CD4-positive, CD25-positive, alpha-beta regulatory T cell (primary cell): ENCODE measurements at regions not wholly inside any gene's neighbourhood (a gene's known extent, or its start where the extent isn't known, plus 50 kb on each side); places are given as distances from the start of the nearest gene placed in this dataset.

ENCODE experiments used
- ATAC-seq, 2 donors: fragments of 150-1000 bp; cut with Tn5 transposase; one replicate each; pipeline ENCODE4 v1.10.0; 2021; ENCODE audit warnings: low read depth in 2 of 2, moderate number of reproducible peaks in 2 of 2, moderate library complexity in 1 of 2
- DNase-seq, 3 donors: peaks; one replicate each; pipeline versions ENCODE4 v3.0.0 to v3.0.0-alpha.2; 2012 to 2022; ENCODE audit warnings: mixed read lengths in 1 of 3
- H3K27ac ChIP-seq: one replicate; pipeline ENCODE4 v1.7.0; 2013; ENCODE audit warnings: mild to moderate bottlenecking, low read length; ENCODE audit not compliant: insufficient read depth, poor library complexity, severe bottlenecking
- H3K27me3 ChIP-seq: one replicate; pipeline ENCODE4 v1.7.0; 2013; ENCODE audit warnings: low read length; ENCODE audit not compliant: control insufficient read depth, insufficient read depth
- H3K36me3 ChIP-seq: one replicate; pipeline ENCODE4 v1.7.0; 2013; ENCODE audit warnings: mild to moderate bottlenecking, low read length, moderate library complexity; ENCODE audit not compliant: control insufficient read depth, insufficient read depth
- H3K4me1 ChIP-seq: 2 replicates; pipeline ENCODE4 v1.7.0; 2013; ENCODE audit warnings: mild to moderate bottlenecking, low read length; ENCODE audit not compliant: insufficient read depth, control insufficient read depth, poor library complexity, severe bottlenecking
- H3K4me3 ChIP-seq: one replicate; pipeline ENCODE4 v1.7.0; 2013; ENCODE audit warnings: low read depth, mild to moderate bottlenecking, low read length, moderate library complexity
- H3K9me3 ChIP-seq, 2 experiments: 1 replicate in 1 of 2; 2 replicates in 1 of 2; pipeline ENCODE4 v1.7.0; 2013; ENCODE audit warnings: low read length in 2 of 2, mild to moderate bottlenecking in 1 of 2, moderate library complexity in 1 of 2; ENCODE audit not compliant: control insufficient read depth in 2 of 2
- H3K27ac Mint-ChIP-seq, 3 donors: one replicate each; pipeline ENCODE4 v1.8.0; 2020 to 2022; ENCODE audit warnings: mild to moderate bottlenecking in 3 of 3, mixed read lengths in 3 of 3, moderate library complexity in 2 of 3
- H3K27me3 Mint-ChIP-seq: one replicate; pipeline ENCODE4 v1.8.0; 2022; ENCODE audit warnings: mild to moderate bottlenecking, mixed read lengths
- H3K36me3 Mint-ChIP-seq: one replicate; pipeline ENCODE4 v1.8.0; 2020; ENCODE audit warnings: mixed read lengths
- H3K4me1 Mint-ChIP-seq, 4 donors: one replicate each; pipeline ENCODE4 v1.8.0; 2020 to 2022; ENCODE audit warnings: mixed read lengths in 4 of 4, mild to moderate bottlenecking in 1 of 4
- H3K4me3 Mint-ChIP-seq, 4 donors: one replicate each; pipeline ENCODE4 v1.8.0; 2020 to 2022; ENCODE audit warnings: mild to moderate bottlenecking in 4 of 4, mixed read lengths in 4 of 4, moderate library complexity in 3 of 4
- H3K9me3 Mint-ChIP-seq, 7 donors: one replicate each; pipeline ENCODE4 v1.8.0; 2020 to 2022; ENCODE audit warnings: mixed read lengths in 7 of 7, mild to moderate bottlenecking in 3 of 7, moderate library complexity in 2 of 7

- H3K27me3 ChIP-seq = no peaks in the 10 kb centered on the region
- peaks cover 0 to 3% (median under 1%) of the 10 kb centered on the region in 4 donors for H3K4me1 Mint-ChIP-seq
- H3K36me3 ChIP-seq = peaks cover 77% of the 10 kb centered on the region
- no peak for DNase-seq
- ATAC-seq = no peak
- no peaks in the 10 kb centered on the region for H3K9me3 ChIP-seq
- H3K27ac ChIP-seq = no peak overlapping the region
- H3K27ac Mint-ChIP-seq = no peak overlapping the region
- no peak overlapping the region for H3K4me3 Mint-ChIP-seq
- H3K4me3 ChIP-seq = no peak overlapping the region
- H3K9me3 Mint-ChIP-seq = no peaks in the 10 kb centered on the region
- H3K36me3 Mint-ChIP-seq = peaks cover 57% of the 10 kb centered on the region
- no peaks in the 10 kb centered on the region for H3K27me3 Mint-ChIP-seq
- no peaks in the 10 kb centered on the region for H3K4me1 ChIP-seq
Observed at GRCh38 chr2:159853101-159853500, 55.1 kb upstream of the CD302 start.

DNA sequence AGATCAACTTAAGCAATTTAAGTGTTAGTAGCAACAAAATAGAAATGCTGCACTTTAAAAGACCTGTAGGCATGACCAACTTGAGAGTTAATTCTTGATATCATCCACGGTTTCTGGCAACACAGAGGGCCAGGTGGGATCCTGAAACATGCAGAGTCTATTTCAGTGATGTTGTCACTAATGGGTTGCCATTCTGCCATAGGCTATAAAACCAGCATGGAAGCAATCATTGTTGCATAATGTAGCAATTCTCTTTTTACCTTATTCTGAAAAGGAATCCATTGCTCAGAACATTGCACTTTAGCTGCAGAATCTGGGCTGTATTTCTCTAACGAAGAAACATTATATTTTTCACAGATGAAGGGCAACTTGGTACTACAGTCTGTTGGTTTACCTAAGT, 53.9 kb upstream of the CD302 start:
- Histone ChIP-seq H3K27ac (no peak overlapping the region), H3K27me3 (no peaks in the 10 kb centered on the region), H3K9me3 (no peaks in the 10 kb centered on the region), H3K4me1 (no peaks in the 10 kb centered on the region), H3K36me3 (peaks cover 84% of the 10 kb centered on the region), H3K4me3 (no peak overlapping the region)
- H3K9me3 Mint-ChIP-seq = no peaks in the 10 kb centered on the region
- peaks cover 61% of the 10 kb centered on the region for H3K36me3 Mint-ChIP-seq
- peaks cover 0 to 2% (median 0%) of the 10 kb centered on the region in 4 donors for H3K4me1 Mint-ChIP-seq
- no peaks in the 10 kb centered on the region for H3K27me3 Mint-ChIP-seq
- no peak overlapping the region for H3K27ac Mint-ChIP-seq
- H3K4me3 Mint-ChIP-seq = no peak overlapping the region
- no peak for ATAC-seq
- DNase-seq = no peak

DNA sequence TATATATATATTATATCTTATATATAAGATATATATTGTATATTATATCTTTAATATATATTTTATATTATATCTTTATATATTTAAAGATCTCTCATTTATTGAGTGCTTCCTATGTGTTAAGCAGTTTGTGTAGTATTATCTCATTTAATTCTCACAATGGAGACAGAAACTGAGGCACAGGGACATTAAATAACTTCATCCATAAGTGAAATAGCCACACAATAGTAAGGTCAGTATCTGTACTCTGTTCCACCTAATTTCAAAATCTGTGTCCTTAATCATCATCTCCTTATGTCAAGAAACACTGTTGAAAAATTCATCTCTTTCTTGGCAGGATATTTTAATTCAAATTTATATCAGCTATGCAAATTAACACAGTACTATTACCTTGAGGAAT, 52.8 kb upstream of the CD302 start:
- no peaks in the 10 kb centered on the region for H3K27me3 Mint-ChIP-seq
- Histone ChIP-seq H3K27me3 (no peaks in the 10 kb centered on the region), H3K4me3 (no peak overlapping the region), H3K9me3 (no peaks in the 10 kb centered on the region), H3K27ac (no peak overlapping the region), H3K36me3 (peaks cover 83% of the 10 kb centered on the region), H3K4me1 (no peaks in the 10 kb centered on the region)
- peaks cover 0 to 2% (median 0%) of the 10 kb centered on the region in 4 donors for H3K4me1 Mint-ChIP-seq
- no peak for DNase-seq
- H3K36me3 Mint-ChIP-seq = peaks cover 65% of the 10 kb centered on the region
- H3K4me3 Mint-ChIP-seq = no peak overlapping the region
- H3K27ac Mint-ChIP-seq = no peak overlapping the region
- ATAC-seq = no peak
- H3K9me3 Mint-ChIP-seq = no peaks in the 10 kb centered on the region

DNA sequence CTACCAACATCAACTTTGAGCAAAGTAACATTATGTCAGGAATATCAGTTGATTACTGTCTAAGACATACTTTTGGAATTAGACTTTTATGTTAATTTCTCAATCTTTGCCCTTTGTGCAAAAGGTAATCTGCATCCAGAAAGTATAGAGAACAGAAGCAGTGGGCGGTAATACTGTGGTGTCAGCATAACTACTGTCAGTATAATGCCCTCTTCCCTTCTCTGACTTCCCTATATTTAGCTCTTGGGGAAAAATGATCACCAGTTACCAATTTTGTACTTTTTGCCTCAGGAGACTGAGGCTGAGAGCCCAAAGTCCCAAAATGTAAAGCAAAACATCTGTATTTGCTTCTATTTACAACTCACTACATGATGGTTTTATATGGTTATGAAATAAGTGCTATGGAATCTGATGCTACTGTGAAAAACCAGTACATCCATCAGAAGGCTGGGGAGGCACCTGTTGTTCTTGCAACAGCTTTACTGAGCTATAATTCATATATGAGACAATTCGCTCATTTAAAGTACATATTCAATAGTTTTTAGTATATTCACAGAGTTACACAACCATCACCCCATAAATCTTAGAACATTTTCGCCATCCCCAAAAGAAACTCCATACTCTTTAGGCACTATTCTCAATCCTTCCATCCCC, 51.3 kb upstream of the CD302 start:
- no peaks in the 10 kb centered on the region for H3K27me3 ChIP-seq
- H3K36me3 Mint-ChIP-seq = peaks cover 57% of the 10 kb centered on the region
- H3K36me3 ChIP-seq = peaks cover 75% of the 10 kb centered on the region
- ATAC-seq (no peak), DNase-seq (no peak)
- no peaks in the 10 kb centered on the region for H3K27me3 Mint-ChIP-seq
- no peak overlapping the region for H3K27ac Mint-ChIP-seq
- H3K9me3 ChIP-seq = no peaks in the 10 kb centered on the region
- H3K4me3 ChIP-seq = no peak overlapping the region
- H3K27ac ChIP-seq = no peak overlapping the region
- peaks cover 0 to 2% (median 0%) of the 10 kb centered on the region in 4 donors for H3K4me1 Mint-ChIP-seq
- H3K4me1 ChIP-seq = no peaks in the 10 kb centered on the region
- H3K9me3 Mint-ChIP-seq = no peaks in the 10 kb centered on the region
- no peak overlapping the region for H3K4me3 Mint-ChIP-seq
